ACHN (cell line): ENCODE measurements at regions not wholly inside any gene's neighbourhood (a gene's known extent, or its start where the extent isn't known, plus 50 kb on each side); places are given as distances from the start of the nearest gene placed in this dataset.
"Not testable (repeated sequence)": the region's sequence is repeated elsewhere in the genome, so short reads cannot be mapped to it uniquely, and the experiment has no call there.

Experiments used
- DNase-seq: peaks from one replicate; pipeline ENCODE4 v3.0.0-alpha.2; 2015
- in situ Hi-C: cut with HindIII; loops from 2 replicates; pipeline ENCODE4 v1.10.0; 2017; ENCODE audit warnings: low sequenced_read_pairs, low pct_ligation_motif_present, low pct_unique_long_range_greater_than_20kb

- in situ Hi-C loops, result no loop called here
- no peak for DNase-seq
These were observed 242.7 kb downstream of the DEPDC1B start for GRCh38 chr5:60457233-60457632.

GRCh38 chr5:60455589-60455988, 244.4 kb downstream of the DEPDC1B start:
- in situ Hi-C loops, result no loop called here
- no peak for DNase-seq

GRCh38 chr5:60454277-60454676, 245.7 kb downstream of the DEPDC1B start:
- DNase-seq, in situ Hi-C loops: not testable (repeated sequence)

- DNase-seq, result no peak
- in situ Hi-C loops, result no loop called here
These were observed 246.6 kb downstream of the DEPDC1B start for GRCh38 chr5:60453186-60453976.

GRCh38 chr5:60448600-60448999, 251.4 kb downstream of the DEPDC1B start:
- in situ Hi-C loops, result no loop called here
- no peak for DNase-seq

GRCh38 chr5:60447488-60447920, 252.5 kb downstream of the DEPDC1B start:
- in situ Hi-C loops, result no loop called here
- DNase-seq, result no peak

- DNase-seq, result no peak
- in situ Hi-C loops, result no loop called here
These were observed 253.0 kb downstream of the DEPDC1B start for GRCh38 chr5:60446917-60447316.

- in situ Hi-C loops, result no loop called here
- no peak for DNase-seq
These were observed 254.0 kb downstream of the DEPDC1B start for GRCh38 chr5:60445921-60446320.

GRCh38 chr5:60445427-60445826, 254.5 kb downstream of the DEPDC1B start:
- in situ Hi-C loops, result no loop called here
- DNase-seq, result no peak

- DNase-seq, result no peak
- in situ Hi-C loops, result no loop called here
These were observed 255.2 kb downstream of the DEPDC1B start for GRCh38 chr5:60444661-60445360.

- in situ Hi-C loops, result no loop called here
- DNase-seq, result no peak
These were observed 260.4 kb downstream of the DEPDC1B start for GRCh38 chr5:60439552-60439951.

GRCh38 chr5:60437308-60437707, 262.7 kb downstream of the DEPDC1B start:
- DNase-seq, result no peak
- in situ Hi-C loops, result no loop called here

GRCh38 chr5:60436518-60436917, 263.4 kb downstream of the DEPDC1B start:
- no peak for DNase-seq
- in situ Hi-C loops, result no loop called here

- in situ Hi-C loops, result no loop called here
These were observed 264.2 kb downstream of the DEPDC1B start for GRCh38 chr5:60435808-60436207.

GRCh38 chr5:60426189-60426588, 273.8 kb downstream of the DEPDC1B start:
- in situ Hi-C loops, DNase-seq: not testable (repeated sequence)

More at GRCh38 chr5:60435808-60436207, 264.2 kb downstream of the DEPDC1B start:
- no peak for DNase-seq

- DNase-seq, in situ Hi-C loops: not testable (repeated sequence)
These were observed 279.2 kb downstream of the DEPDC1B start for GRCh38 chr5:60420773-60421172.

GRCh38 chr5:60417500-60418181, 282.3 kb downstream of the DEPDC1B start:
- no peak for DNase-seq
- in situ Hi-C loops, result no loop called here

- DNase-seq, result no peak
- in situ Hi-C loops, result no loop called here
These were observed 284.5 kb downstream of the DEPDC1B start for GRCh38 chr5:60415443-60415842.

- in situ Hi-C loops, result no loop called here
- DNase-seq, result no peak
These were observed 289.5 kb downstream of the DEPDC1B start for GRCh38 chr5:60410427-60410826.
